ENCODE measurements at regions not wholly inside any gene's neighbourhood (a gene's known extent, or its start where the extent isn't known, plus 50 kb on each side); places are given as distances from the start of the nearest gene placed in this dataset.

GRCh38 chr4:129897111-129897510 lies 801.2 kb downstream of the C4orf33 start:
- ATAC-seq = no peak

DNA sequence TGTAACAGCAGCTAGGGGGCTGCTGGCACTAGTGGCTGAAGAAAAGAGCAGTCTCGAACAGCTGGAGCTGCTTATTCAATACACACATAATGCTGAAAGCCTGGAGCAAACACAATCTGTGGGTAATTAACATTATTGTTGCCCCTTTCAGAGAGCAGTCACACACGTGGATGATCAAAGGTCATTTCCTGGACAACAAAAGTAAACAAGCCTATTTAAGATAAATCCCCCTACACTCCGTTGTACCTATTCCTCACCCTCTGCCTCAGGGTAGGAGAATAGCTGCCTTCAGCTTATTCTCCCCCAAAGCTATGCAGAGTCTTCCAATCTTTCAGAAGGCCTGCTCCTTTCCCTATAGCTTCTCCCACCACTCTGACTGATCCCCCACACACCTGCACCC lies 803.9 kb downstream of the C4orf33 start:
- no peak for ATAC-seq

More at GRCh38 chr4:129897111-129897510, 801.2 kb downstream of the C4orf33 start:
- DNase-seq = no peak

GRCh38 chr4:129900430-129900953 lies 804.5 kb downstream of the C4orf33 start:
- DNase-seq = no peak
- ATAC-seq = peak; percentile 36

More for the DNA sequence above, 803.9 kb downstream of the C4orf33 start:
- DNase-seq = no peak

- DNase-seq (no peak), ATAC-seq (no peak)
Observed at GRCh38 chr4:129901205-129901604, 805.3 kb downstream of the C4orf33 start.

- no peak for DNase-seq
Observed at GRCh38 chr4:129903861-129904260, 807.9 kb downstream of the C4orf33 start.

GRCh38 chr4:129905256-129905655 lies 809.3 kb downstream of the C4orf33 start:
- DNase-seq = no peak
- no peak for ATAC-seq

More at GRCh38 chr4:129903861-129904260, 807.9 kb downstream of the C4orf33 start:
- no peak for ATAC-seq

- no peak for DNase-seq
- no peak for ATAC-seq
Observed at GRCh38 chr4:129908117-129908516, 812.2 kb downstream of the C4orf33 start.

DNA sequence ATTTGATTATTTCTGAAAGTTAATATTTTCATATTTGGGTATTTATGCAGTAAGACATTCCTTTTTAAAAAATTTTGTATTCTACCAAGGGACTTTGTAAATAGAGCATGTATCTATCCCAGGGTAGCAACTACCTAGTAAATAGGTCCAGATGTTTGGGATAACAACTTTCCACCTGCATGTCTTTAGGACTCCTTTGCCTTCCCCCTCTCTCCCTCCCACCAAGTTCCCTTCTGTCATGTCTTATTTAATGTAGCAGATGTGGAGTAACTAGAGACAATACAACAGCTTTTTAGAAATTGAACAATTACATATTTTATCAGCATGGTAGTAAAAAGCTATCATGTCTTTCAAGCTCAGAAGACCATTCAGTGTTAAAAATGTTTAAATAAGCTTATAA lies 821.0 kb downstream of the C4orf33 start:
- no peak for ATAC-seq
- DNase-seq = no peak

DNA sequence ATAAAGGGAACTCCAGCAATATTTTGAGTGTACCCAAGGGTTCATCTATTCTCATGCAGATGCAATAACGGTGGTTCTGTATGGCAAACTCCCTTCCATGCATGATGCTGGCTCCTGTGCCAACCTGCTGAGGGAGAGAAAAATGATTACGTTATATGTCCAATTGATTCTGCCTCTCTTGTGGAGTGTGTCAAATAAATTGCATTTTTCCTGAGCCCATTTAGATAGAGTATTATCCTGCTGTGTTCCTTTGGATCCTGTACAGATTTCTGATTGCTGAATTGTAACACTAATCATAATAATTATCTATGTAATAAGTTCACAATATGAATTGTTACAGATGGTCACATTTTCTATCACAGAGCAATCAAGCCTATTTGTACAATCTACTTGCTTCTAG lies 821.7 kb downstream of the C4orf33 start:
- DNase-seq = no peak
- ATAC-seq = no peak

DNA sequence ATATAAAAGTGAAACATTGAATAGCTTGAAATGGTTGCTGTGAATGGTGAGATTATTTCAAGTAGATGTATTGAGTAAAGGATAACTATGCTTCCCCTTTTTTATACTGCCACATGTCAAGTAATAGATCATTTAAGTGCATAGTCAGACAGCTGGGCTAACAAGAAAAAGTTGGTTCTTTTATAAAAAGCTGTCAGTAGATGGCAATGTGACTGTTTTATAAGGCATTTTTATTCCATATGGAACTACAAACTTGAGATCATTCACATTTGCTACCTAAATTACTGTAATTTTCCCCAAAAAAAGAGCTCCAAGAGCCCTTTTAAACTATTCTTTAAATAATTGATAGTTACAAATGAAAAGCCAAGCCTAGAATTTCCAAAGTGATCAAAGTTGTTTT lies 831.0 kb downstream of the C4orf33 start:
- DNase-seq (no peak), ATAC-seq (no peak)

DNA sequence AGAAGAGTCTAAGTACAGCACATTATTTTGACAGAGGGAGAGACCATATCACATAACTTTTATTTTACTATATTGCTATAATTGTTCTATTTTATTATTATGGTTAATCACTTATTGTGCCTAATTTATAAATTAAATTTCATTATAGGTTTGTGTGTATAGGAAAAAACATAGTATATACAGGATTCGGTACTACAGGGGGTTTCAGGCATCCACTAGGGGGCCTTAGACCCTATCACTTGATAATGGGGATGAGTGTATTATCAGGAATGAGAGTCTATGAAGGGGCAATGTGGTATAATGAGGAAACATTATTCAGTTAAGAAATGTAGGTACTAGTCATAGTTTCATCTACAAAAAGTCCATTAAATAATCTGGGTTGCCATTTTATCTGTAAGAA lies 833.1 kb downstream of the C4orf33 start:
- ATAC-seq (no peak), DNase-seq (no peak)

GRCh38 chr4:129929984-129930383 lies 834.0 kb downstream of the C4orf33 start:
- no peak for ATAC-seq
- no peak for DNase-seq

- DNase-seq (no peak), ATAC-seq (no peak)
Observed at GRCh38 chr4:129950217-129950616, 854.3 kb downstream of the C4orf33 start.

- ATAC-seq (no peak), DNase-seq (no peak)
Observed at GRCh38 chr4:129966175-129966574, 870.2 kb downstream of the C4orf33 start.

GRCh38 chr4:129968366-129968765 lies 872.4 kb downstream of the C4orf33 start:
- ATAC-seq (no peak), DNase-seq (no peak)

GRCh38 chr4:129968778-129969177 lies 872.8 kb downstream of the C4orf33 start:
- ATAC-seq (no peak), DNase-seq (no peak)

DNA sequence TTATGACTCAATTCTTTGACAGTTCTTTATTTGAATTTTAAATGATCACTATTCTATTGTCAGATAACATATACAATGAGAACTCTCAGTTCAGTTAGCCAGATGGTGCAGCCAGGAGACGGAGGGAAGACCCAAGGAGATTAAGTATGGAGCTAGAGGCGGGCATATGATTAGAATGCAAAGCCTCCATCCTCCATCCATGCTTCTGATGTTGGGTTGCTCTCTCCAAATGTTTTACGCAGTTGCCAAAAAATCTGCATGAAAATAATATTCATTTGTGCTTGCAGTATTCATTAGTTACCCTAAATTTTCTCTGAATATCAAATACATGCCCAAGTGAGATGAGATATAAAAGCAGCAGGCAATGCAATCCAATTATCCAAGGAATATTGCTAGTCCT lies 874.8 kb downstream of the C4orf33 start:
- DNase-seq = no peak
- no peak for ATAC-seq

DNA sequence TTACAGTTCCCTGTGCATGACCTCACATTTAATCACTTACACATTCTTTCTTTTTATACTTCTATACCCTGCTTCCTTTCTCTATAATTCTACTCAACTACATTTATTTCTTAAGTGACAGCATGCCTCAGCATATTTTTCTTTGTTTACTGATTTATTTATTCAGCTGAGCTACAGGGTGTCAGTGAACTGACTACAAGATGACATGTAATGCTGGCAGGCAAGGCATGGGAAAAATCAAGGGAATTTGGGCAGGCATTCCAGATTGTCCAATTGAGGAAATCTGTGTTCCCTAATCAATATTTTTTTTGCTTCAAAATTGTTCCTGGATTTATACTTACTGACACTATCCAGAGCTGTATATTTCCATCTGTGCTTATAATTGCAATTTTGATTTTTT lies 875.5 kb downstream of the C4orf33 start:
- ATAC-seq (no peak), DNase-seq (no peak)

GRCh38 chr4:129972257-129972656 lies 876.3 kb downstream of the C4orf33 start:
- ATAC-seq (no peak), DNase-seq (no peak)

- DNase-seq (no peak), ATAC-seq (no peak)
Observed at GRCh38 chr4:129974730-129975129, 878.8 kb downstream of the C4orf33 start.

DNA sequence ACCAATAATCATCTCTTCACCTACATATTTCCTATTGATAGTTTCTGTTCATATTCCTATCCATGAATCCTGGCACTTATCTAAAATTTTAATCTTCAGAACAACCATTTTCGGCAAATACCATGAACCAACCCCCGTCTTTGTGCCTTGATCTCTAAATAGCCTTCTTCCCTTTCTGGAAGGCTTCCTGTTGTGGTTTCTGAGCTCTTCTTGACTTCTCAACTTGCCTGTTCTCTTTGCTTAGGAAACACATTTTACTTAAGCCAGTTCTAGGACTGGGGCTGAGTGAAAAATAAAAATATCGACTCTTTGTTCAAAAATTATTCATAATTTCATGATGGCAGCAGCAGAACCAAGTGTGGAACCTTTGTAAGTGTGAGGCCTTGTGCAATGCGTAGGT lies 882.4 kb downstream of the C4orf33 start:
- DNase-seq (no peak), ATAC-seq (no peak)

DNA sequence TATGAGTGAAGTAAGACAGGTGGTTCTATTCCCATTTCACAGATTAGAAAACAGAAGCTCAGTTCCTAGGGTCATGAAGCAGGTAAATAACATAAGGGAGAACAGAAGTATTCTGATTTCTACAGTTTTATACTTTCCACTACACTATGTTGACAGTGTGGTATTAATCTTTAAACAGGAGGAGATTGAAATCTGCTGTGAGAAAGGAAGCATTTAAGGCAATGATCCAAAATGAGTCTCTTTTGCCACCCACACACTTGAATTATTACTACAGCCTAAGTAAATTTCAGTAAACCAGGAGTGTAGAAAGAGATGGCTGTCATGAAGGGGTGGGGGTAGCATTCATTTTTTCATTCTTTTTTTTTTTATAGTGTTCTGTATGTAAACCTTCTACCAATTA lies 893.0 kb downstream of the C4orf33 start:
- no peak for DNase-seq

DNA sequence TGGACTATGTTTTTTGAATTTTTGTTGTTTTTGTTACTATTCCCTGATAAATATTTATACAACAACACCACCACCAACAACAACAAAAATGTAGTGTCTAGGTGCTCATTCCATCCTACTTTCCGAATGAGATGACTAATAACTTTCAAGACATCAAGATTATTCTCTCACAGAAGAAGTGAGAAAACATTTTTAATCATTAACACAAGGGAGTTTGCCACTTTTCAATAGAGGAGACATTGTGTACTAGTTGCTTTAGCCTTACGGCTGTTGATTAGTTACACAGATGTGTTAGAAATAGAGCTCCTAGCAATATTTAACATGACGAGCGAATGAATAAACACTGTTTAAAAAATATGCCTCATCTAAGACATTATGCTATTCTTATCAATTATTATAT lies 898.8 kb downstream of the C4orf33 start:
- DNase-seq (no peak), ATAC-seq (no peak)

More for the DNA sequence above, 893.0 kb downstream of the C4orf33 start:
- no peak for ATAC-seq

GRCh38 chr4:129998436-129999150 lies 902.6 kb downstream of the C4orf33 start:
- DNase-seq (no peak), ATAC-seq (no peak)

Data from stimulated activated naive CD8-positive, alpha-beta T cell treated with anti-CD3 and anti-CD28 coated beads, Interleukin-15, Interleukin-2, amounts not matched to agents 100 U/mL and 50 U/mL, for 24 hours (primary cell).